CD4-positive, alpha-beta T cell treated with Interleukin-1 beta for 1 hour (primary cell): ENCODE measurements at regions not wholly inside any gene's neighbourhood (a gene's known extent, or its start where the extent isn't known, plus 50 kb on each side); places are given as distances from the start of the nearest gene placed in this dataset.

ENCODE experiments used
- DNase-seq, 2 donors: peaks; one replicate each; pipeline ENCODE4 v3.0.0-alpha.2; 2020 to 2022

GRCh38 chr4:23163647-23164436 is 471.1 kb downstream of the GBA3 start:
- DNase-seq, result no peak

- DNase-seq, result no peak
Measured at GRCh38 chr4:23162275-23162674, 469.5 kb downstream of the GBA3 start.

GRCh38 chr4:23161787-23162186 is 469.1 kb downstream of the GBA3 start:
- no peak for DNase-seq

GRCh38 chr4:23153076-23153475 is 460.3 kb downstream of the GBA3 start:
- no peak for DNase-seq

- no peak for DNase-seq
Measured at GRCh38 chr4:23149815-23150214, 457.1 kb downstream of the GBA3 start.

GRCh38 chr4:23144707-23145106 is 452.0 kb downstream of the GBA3 start:
- DNase-seq, result no peak

GRCh38 chr4:23135792-23136645 is 443.3 kb downstream of the GBA3 start:
- peak in 1 of 2 donors; percentile 5 for DNase-seq

GRCh38 chr4:23134331-23134730 is 441.6 kb downstream of the GBA3 start:
- no peak for DNase-seq

GRCh38 chr4:23130845-23131244 is 438.1 kb downstream of the GBA3 start:
- DNase-seq, result no peak

- no peak for DNase-seq
Measured at GRCh38 chr4:23125118-23125517, 432.4 kb downstream of the GBA3 start.

GRCh38 chr4:23122666-23123400 is 430.1 kb downstream of the GBA3 start:
- DNase-seq, result no peak

GRCh38 chr4:23120374-23120773 is 427.6 kb downstream of the GBA3 start:
- no peak for DNase-seq

GRCh38 chr4:23117826-23118225 is 425.1 kb downstream of the GBA3 start:
- no peak for DNase-seq

- no peak for DNase-seq
Measured at GRCh38 chr4:23114538-23114937, 421.8 kb downstream of the GBA3 start.

GRCh38 chr4:23113104-23113503 is 420.4 kb downstream of the GBA3 start:
- DNase-seq, result no peak

- no peak for DNase-seq
Measured at GRCh38 chr4:23106516-23106915, 413.8 kb downstream of the GBA3 start.

GRCh38 chr4:23105759-23106370 is 413.1 kb downstream of the GBA3 start:
- no peak for DNase-seq

GRCh38 chr4:23097251-23097650 is 404.5 kb downstream of the GBA3 start:
- DNase-seq, result no peak

- DNase-seq, result no peak
Measured at GRCh38 chr4:23091711-23092110, 399.0 kb downstream of the GBA3 start.

GRCh38 chr4:23085249-23085568 is 392.5 kb downstream of the GBA3 start:
- no peak for DNase-seq

- DNase-seq, result no peak
Measured at GRCh38 chr4:23084559-23085248, 392.0 kb downstream of the GBA3 start.

GRCh38 chr4:23083391-23083790 is 390.7 kb downstream of the GBA3 start:
- DNase-seq, result no peak
